ENCODE measurements at regions not wholly inside any gene's neighbourhood (a gene's known extent, or its start where the extent isn't known, plus 50 kb on each side); places are given as distances from the start of the nearest gene placed in this dataset.

DNA sequence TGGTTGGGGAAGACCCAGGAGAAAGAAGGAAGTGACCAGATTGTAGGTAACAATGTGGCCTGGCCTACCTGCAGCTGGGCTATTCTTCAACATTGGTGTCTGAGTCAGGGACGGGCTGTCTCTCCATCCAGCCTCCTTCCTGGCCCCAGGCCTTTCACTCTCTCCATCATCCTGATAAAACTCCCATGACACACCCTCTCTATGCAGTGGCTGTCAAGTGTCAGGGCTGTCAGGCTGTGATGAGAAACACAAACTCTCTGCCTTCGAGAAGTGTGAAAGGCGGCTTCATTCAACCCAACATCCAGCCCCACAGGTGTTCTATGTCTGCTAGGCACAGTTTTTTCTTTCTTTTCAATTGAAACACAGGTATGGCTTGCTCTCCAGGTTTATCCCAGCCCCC is 153.3 kb upstream of the VSTM2B start:
- DNase-seq (ENCODE audit: low read depth in 2 of 2), result no peak

DNA sequence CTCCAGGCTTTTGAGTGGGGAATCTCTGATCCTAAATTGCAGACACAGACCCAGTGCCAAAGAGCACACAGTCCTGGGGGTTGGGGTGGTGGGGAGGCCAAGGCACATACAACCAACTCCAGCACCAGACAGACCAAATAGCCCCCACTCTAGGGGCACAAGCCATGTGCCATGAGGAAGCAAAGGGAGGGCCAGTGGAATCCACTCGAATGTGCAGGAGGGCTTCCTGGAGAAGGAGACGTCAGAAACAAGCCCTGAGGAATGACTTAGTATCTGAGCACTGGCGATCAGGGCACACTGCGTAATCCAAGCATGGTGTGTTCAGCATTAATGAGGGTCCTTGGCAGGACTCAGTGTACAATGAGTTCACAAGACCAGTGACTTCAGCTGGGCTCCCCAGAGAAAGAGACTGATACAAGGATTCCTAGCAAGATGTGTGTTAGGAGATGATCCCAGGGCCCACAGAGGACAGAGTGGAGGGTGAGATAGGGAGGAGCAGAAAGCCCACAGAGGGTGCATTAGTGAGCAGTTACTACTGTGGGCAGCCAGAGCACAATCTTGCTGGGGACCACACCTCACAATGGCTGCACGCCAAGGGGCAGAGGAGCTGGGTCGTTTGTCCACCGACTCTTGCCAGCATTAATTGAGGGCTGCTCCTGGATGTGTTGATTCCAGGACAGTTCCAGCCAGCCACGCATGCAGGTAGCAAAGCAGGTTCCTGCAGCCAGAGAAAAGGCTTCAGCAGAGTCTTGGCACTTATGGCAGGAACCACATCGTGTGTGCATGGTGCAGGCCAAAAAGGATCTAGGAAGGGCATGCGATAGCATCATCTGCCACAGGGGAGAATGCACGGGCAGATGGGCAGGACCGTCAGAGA is 152.6 kb upstream of the VSTM2B start:
- DNase-seq (ENCODE audit: low read depth in 2 of 2), result no peak

DNA sequence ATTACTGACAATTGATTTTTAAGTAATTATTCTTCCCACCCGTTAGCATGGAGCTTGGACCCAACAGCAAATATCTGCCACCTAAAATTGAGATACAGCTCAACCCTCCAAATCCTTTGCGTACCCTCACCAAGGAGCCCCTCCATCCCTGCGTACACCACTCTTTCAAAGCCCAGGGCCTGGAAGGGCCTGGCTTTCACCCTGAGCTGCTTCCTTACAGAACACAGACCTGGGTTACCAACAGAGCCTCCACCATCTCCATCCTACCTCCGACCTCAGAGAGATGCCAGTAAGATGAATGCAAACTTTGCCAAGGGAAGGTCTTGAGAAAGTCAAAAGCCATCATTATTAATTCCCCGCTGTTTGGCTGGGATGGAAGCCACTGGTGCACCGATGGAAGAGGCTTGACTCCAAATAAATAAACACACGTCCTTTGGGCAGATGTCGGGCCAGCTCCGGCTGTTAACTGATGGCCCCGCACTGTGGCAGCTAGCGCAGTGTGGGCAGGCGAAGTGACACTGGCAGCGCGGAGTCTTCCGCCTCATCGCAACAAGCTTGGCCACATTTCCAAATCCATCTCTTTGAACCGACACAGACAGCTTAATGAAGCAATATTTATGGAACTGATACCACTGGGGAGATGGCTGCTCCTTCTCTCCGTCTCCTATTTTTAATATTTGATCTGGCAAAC is 150.2 kb upstream of the VSTM2B start:
- DNase-seq (ENCODE audit: low read depth in 2 of 2), result no peak

DNA sequence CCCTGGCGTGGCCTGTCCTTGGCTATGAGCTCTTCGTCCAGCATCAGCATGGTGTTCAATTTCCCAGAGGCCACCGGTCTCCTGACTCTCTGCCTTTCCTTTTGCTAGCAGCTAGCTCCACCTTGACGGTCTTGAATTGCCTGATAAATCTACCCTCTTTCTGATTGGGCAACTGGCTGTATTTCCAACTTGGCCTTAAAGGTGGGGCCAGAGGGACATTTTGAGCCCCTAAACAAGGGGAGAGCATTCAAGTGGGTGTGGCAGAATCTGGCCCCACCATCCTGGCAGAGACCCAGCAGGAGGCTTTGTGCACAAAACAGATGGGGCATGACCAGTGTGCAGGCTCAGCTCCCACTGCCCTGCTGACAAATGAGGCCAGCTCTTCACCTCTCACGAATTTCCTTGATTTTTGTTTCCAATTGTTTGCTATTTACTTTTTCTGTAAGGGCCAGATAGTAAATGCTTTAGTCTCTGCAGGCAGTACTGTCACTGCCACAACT is 148.9 kb upstream of the VSTM2B start:
- DNase-seq (ENCODE audit: low read depth in 2 of 2), result no peak

DNA sequence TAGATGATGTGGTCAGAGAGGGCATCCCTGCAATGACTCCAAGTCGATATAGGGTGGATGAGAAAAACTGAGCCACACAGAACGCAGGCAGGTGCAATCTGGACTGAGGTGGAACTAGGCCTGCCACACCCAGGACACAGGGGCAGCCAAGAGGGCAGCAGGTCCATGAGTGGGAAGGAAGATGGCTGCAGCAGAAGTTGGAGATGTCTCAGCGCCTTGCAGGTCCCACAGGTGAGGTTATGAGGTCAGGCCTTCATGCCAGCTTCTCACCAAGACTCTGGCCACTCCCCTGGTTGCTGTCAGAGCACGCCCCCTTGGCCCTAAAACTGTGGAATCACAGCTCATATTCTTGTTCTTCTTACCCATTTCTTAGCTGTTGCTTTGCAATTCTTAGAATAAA is 147.7 kb upstream of the VSTM2B start:
- DNase-seq (ENCODE audit: low read depth in 2 of 2), result no peak

DNA sequence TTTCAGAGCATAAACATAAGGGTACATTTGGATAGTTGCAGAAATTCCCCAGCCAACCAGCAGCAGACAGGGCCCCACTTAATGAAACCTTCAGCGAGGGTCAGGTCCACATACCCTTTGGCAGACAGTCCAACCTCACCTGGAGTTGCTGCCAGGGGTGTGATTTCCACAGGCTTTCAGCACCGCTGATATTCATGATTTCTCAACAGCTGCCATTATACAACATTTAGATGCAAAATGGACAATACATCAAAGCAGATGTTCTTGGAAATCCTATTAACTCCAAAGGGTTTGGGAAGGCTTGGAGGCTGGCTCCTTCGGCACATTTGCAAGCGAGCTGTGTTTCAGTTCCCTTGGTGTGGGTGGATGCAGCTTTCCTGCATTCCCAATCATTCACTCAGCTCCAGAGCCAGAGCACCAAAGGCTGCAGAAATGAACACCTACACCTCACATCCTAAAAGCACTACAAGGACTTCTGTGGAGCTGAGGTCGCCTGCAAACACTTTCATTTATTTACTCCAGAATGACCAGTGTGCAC is 147.2 kb upstream of the VSTM2B start:
- no peak for DNase-seq (ENCODE audit: low read depth in 2 of 2)

DNA sequence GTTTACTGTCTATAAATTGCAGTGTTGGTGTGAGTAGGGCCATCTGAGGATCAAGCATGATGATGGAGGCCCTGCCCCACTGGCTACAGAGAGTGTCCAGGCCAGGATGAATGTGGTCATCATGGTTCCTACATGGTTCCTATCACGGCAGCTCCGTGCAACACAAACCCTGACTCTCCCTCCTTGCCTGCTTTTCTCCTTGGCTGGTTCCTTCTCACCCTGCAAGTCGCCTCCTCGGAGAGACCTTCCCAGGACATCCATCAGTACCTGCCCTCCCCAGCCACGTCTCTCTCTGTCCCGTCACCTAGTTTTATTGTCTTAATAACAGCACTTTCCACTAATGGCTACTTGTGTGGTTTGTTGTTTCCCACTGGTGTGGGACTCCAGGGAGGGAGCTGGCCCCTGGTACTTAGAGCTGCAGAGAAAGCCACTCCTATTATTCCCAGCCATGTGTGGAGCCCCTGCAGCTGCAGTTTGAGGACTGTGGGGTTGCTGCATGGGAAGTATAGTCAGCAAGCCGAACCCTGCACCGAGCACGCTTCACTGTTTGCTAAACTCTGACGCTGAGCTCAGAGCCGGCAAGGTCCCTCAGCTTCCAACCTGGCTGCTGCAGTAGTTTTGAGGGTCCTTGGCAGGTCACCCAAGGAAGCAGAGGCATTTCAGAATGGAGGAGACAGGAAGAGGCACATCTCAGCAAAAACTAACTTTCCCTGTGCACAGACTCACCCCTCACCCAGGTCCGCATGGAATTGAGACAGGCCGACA is 146.4 kb upstream of the VSTM2B start:
- no peak for DNase-seq (ENCODE audit: low read depth in 2 of 2)

DNA sequence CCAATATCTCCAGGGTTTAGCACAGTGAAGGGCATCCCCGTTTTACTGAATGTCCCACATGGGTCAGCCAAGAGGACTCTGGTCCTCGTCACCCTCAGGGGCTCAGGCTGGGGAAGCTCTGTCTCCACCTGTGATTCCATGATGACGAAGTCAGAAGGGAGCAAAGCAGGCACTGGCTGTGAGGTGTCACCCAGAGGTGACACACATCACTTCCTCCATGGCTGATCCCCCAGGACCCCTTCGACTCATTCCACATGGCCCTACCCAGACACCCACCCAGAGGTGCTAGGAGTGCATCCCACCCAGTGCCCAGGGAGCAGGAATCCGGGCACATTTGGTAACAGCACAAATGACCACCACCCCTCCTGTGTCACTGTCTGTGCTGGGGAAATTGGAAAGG is 145.2 kb upstream of the VSTM2B start:
- no peak for DNase-seq (ENCODE audit: low read depth in 2 of 2)

DNA sequence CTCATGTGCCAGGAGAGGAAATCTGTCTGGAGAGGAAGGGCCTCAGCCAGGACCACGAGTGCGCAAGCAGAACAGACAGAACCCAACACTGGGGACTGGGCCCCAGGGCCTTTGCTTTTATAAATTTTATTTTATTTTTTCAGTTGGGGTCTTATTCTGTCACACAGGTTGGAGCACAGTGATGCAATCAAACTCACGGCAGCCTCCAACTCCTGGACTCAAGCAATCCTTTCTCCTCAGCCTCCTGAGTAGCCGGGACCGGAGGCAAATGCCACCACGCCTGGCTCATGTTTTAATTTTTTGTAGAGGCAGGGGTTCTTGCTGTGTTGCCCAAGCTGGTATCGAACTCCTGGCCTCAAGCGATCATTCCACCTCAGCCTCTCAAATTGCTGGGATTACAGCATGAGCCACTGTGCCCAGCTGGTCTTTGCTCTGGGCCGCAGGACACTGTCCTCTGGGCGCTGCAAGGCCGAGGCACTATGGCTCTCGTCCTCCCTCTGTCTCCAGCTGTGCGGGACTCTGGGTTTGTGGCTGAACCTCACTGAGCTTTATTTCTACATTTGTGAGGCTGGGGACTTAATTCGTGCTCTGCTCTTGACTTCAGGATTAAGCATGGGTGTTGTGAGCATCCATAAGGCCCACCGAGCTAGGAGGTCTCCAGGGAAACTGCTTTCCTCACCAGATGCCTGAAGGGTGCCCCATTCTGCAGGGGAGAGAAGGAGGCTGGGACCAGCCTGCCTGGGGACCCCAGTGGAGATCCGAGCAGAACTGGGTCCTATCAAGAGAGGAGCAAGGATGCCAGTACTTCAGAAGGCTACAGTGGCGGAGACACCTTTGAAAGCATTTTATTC is 144.2 kb upstream of the VSTM2B start:
- no peak for DNase-seq (ENCODE audit: low read depth in 2 of 2)

DNA sequence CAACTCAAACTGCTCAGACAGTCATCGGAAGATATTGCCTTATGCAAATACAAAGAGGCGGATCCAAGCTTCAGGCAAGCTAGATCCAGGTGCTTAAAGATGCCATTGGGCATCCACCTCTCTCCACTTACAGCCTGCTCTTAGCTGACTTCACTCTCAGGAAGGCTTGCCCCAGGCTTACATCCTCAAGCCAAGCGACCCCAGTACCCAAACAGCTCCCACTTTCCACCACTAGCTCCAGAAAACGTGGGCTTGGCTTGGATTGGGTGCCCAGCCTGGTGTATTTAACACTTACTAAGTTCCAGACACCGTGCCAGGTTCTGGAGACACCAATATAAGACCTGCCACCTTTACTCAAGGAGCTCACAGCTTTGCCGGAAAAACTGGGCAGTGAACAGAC is 142.1 kb upstream of the VSTM2B start:
- DNase-seq (ENCODE audit: low read depth in 2 of 2), result no peak

DNA sequence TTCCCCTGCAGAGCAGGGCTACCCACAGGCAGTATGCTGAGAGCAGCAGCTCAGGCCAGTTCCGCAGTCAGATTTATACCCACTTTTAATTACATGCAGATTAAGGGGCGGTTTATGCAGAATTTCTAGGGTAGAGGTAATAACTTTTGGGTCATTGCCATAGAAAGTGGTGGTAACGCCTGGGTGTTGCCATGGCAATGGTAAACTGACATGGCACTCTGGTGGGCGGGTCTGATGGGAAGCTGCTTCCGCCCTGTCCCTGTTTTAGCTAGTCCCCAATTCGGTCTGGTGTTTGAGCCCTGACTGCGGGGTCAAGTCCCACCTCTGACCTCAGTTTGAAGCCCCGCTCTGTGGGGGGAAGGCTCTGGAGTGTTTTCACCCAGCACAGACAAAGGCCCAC is 141.1 kb upstream of the VSTM2B start:
- DNase-seq (ENCODE audit: low read depth in 2 of 2), result no peak

DNA sequence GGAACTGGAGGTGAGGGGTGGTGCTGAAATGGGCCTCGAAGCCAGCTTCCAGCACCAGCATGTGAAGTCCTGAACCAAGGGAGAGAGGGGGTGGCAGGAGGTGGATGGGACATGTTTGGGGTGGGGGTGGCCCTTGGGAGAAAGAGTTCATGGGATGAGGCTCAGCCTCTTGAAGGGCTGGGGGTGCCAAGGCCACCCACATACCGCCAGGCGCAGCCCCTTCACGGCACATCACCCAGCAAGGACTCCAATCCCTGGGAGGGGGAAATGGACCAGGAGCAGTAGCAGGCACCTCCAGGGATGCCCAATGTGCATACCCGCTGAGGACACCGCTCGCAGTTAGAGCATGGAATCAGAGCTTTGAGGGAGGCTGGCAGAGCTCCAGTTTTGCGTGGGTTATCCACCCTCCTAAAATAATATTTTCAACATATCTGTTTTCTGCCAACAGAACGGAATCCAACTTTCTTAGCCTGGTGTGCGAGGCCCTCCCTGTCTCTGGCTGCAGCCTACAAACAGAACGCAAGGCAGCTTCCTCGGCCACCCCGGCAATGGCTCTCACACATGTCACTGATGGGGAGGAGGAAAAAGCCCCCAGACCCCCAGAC is 140.5 kb upstream of the VSTM2B start:
- no peak for DNase-seq (ENCODE audit: low read depth in 2 of 2)

DNA sequence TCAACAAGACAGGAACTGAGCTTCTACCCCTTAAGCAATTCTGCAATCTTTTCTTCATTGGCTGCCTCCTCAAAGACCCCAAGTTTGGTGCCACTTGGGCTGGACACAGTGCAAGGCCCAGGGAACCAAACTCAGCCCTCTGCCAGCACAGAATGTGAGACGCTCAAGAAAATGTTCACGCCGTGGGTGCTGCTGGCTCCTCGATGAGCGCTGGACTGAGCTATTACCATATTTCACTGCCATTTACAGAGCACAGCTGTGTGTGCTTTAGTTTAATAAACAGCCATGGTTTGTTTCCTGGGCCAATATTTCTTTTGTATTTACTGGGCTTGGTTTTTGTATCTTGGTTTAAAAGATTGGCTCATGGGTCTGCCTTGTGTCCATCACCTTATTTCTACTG is 138.8 kb upstream of the VSTM2B start:
- DNase-seq (ENCODE audit: low read depth in 2 of 2), result no peak

DNA sequence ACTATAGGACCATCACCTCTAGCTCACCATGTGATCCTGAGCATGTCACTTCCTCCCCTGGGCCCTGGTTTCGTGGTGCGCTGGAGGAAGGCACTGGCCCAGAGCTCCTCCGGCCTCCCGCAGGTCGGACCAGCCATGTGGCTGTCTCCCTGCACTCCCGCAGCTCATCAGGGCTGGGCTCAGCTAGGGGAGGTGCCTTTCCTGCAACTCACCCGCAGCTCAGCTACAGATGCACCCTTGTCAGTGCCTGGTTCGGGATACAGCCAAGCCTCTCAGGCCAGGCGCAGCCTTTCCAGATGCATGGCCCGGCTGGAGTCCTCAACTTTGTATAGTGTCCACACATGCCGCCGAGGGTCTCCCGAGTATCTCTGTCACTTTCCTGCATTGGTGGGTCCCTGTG is 138.2 kb upstream of the VSTM2B start:
- no peak for DNase-seq (ENCODE audit: low read depth in 2 of 2)

DNA sequence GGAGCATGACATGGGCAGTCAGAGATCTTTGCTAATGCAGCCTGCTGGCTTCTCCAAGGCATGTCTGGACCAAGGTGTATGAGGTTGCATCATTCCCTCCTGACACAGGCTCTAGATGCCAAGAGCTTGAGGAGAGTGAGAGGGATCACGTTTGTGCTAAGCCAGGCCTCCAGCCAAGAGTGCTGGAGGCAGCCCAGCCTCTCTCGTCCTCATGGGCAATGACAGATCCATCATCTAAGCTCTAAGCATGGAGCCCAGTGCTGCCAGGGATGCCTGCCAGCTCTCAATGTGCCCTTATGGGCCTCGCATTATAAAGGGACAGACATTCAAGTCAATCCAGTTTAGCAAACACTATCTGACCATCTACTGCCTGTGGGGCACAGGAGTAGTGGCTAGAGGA is 136.3 kb upstream of the VSTM2B start:
- no peak for DNase-seq (ENCODE audit: low read depth in 2 of 2)

DNA sequence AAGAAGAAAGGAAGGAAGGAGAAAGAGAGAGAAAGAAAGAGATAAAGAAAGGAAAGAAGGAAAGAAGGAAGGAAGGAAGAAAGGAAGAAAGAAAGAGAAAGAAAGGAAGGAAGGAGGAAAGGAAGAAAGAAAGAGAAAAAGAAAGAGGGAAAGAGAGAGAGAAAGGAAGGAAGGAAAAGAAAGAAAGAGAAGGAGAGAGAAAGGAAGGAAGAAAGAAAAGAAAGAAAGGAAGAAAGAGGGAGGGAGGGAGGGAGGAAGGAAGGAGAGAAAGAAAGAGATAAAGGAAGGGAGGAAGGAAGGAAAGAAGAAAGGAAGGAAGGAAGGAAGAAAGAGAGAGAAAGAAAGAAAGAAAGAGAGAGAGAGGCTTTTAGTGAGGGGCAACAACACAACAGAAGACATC is 135.1 kb upstream of the VSTM2B start:
- no peak for DNase-seq (ENCODE audit: low read depth in 2 of 2)

DNA sequence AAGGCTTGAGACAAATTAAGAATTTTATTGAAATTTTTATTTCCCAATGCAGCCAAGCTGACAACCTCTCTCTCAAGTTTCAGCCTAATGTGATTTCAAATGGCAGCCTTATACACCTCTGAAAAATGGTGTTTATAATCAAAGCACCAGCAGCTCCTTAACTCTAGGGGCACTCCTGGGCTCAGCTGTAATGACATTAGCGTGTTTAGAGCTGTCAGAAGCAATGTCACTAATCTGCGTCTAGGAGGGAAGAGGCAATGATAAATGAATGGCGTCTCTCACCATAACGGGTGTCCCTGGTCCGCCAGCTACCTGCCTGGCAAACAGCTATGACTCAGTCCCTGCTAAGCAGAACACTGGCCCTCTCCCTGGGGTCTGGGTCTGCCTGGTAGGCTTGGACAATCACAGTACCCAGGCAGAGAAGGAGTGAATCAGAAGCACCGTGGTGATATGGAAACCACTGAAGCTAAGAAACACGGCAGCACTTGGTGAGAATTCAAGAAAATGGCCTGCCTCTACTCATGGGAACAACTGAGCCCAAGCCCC is 131.8 kb upstream of the VSTM2B start:
- no peak for DNase-seq (ENCODE audit: low read depth in 2 of 2)

DNA sequence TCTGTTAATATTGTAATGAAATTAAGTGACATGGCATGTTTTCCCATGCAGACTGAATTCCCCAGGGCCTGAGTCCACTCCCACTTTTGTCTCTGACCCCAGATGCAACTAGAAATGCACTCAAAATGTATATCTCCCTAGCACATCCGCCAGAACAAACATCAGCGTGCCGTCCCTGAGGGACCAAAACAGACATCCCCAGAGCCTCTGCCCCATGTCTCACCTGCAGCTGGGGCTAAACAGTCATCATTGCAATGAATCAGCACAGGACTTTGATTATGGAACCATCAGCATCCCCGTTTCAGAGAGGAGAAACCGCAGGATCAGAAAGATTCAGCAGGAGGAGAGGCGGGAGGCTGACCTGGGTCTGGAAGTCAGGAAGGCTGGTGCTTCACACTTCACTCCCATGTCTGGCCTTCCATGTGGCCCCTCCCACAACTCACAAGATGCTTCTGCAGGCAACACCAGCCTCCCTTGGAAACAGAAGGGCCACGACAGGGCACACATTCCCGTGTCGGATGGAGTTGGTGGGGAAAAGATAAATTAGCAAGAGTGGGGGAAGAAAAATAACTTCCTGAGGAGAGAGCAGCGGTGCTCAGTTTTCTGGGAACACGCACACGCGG is 130.6 kb upstream of the VSTM2B start:
- no peak for DNase-seq (ENCODE audit: low read depth in 2 of 2)

DNA sequence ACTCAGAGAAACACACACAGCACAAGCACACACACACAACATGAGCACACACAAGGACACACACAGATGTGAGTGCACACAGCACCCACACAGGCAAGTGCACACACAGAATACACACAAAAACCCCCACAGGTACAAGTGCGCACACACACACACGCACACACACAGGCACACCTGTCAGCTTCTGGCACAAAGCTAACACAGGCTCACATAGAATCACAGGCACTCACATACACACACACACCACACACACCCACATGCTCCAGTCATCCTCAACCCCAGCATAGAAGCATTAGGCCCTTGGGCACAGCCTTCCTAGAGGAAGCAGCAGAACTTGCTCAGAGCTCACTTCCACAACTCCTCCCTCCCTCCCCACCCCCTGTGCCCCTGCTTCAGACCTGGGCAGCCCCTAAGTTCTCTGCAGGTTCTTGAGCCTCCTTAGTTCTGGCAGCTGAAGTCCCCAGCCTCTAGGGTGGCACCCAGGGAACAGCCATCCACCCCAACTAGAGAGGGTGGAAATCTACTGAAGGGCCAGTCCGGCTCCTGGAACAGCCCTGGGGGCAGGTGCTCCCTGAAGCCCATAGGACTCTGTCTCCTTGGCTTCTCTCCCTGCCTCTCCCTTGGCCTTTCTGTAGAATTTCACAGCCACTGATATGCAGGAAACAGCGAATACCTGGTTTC is 129.9 kb upstream of the VSTM2B start:
- no peak for DNase-seq (ENCODE audit: low read depth in 2 of 2)

DNA sequence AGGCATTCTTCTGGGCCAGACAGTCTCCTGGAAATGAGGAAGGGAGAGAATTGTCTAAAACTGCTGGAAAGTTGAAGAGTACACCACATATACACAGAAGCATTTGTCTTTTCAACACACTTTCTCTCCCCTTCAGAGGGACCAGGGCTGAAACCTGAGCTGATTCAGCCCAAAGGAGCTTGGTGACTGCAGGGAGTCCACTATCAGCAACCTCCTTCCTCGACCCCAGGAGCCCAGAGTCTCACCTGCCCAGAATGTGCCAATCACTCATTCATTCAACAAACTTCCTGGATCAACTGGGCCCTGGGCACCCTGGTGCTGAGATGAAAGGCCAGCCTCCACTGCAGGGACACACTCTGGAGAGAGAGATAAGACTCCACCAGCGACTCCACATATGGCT is 128.9 kb upstream of the VSTM2B start:
- DNase-seq (ENCODE audit: low read depth in 2 of 2), result no peak
